Pons (tissue), 1 donor: ENCODE measurements at regions not wholly inside any gene's neighbourhood (a gene's known extent, or its start where the extent isn't known, plus 50 kb on each side); places are given as distances from the start of the nearest gene placed in this dataset.
A peak's percentile ranks its signal among the peaks of the same experiment; 100 is the strongest.
"Not testable (repeated sequence)": the region's sequence is repeated elsewhere in the genome, so short reads cannot be mapped to it uniquely, and the experiment has no call there.

Experiments used
- DNase-seq: peaks from one replicate; pipeline ENCODE4 v3.0.0-alpha.2; 2016; ENCODE audit warnings: low spot score

DNA sequence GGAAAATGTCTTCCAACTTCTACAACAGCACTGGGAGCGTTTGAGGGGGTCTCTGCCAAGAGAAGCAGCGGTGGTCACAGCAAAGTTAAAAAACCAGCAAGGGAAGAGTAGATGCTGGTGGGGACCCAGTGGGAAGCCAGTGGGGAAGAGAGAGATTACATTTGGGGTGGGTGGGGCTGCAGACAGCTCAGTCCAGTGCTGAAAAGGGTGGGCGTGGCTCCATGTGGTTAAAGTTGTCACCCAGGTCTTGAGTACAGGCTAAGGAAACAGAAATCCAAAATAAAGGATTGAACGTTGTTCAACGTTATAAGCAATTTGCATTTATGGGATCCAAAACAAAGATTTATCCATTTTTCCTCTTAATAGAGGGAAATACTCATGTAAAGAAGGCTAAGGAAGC lies 106.3 kb upstream of the LY86 start:
- DNase-seq = no peak

DNA sequence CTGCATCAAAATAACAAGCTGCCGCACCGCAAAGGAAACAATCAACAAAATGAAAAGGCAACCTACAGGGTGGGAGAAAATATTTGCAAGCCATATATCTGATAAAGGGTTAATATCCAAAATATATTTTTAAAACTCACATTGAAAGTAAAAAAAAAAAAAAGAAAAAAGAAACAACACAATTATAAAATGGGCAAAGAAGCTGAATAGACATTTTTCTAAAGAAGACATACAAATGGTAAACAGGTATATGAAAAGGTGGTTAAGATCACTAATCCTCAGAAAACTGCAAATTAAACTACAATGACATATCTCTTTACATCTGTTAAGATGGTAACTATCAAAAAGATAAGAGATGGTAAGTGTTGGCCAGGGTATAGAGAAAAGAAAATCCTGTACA lies 105.4 kb upstream of the LY86 start:
- no peak for DNase-seq

DNA sequence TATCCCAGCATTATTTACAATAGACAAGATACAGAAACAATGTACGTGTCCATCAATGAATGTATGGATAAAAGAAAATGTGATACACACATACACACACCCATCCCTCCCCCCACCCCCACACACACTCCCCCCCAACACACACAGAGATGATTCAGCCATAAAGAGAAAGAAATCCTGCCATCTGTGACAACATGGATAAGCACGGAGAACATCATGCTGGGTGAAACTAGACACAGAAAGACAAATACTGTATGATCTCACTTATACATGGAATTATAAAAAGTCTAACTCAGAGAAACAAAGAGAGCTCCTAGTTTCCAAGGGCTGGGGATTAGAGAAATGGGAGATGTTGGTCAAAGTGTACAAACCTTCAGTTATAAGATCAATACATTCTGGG lies 104.8 kb upstream of the LY86 start:
- no peak for DNase-seq

DNA sequence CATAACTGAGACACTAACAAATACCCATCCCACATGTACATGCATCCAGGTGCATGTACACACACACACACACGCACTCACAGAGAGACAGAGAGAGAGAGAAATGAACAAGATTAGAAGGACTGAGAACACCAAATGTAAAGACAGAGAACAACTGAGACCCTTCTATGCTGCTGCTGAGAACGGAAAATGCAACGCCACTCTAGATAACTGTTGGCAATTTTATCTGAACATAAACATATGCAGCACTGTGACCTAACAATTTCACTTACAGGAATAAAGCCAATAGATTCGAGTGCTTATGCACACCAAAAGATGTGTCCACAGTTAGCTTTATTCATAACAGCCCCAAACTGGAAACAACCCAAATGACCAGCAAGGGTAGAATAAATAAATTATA lies 103.8 kb upstream of the LY86 start:
- DNase-seq = no peak

DNA sequence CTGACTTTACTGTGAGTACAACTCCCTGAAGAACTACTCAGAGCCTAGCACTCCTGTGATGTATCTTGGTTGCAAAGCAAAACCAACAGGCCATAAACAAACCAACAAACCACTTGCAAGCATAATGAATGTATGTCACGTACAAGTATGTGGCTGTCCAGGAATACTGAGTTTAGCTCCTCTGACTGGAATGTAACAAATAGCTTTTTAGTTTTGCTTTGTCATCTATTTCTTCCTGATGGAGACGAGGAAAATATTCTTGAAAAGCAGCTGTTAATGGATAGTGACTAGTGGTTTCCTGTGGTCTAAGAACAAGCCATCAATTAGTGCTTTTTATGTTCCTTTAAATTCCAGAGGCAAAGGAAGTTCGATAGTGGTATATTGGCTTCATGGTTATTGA lies 101.9 kb upstream of the LY86 start:
- no peak for DNase-seq

DNA sequence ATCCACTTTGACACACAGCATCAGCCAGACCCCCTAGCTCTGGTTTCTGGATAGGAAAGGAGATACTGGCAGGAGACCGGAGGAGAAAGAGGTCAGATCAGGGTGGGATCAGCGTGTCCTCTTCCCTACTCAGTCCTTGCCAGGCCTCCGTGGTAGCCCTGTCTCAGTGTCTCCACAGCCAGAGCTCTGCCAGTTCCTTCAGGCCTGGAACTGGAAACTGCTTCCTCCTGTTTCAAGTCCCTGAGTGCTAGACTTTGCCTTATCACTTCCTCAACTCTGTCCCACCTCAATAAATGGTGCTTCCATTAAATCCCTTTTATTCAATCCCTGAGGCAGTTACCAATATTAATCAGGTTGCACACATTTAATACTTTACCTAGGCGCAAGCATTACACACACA lies 96.8 kb upstream of the LY86 start:
- DNase-seq = no peak

DNA sequence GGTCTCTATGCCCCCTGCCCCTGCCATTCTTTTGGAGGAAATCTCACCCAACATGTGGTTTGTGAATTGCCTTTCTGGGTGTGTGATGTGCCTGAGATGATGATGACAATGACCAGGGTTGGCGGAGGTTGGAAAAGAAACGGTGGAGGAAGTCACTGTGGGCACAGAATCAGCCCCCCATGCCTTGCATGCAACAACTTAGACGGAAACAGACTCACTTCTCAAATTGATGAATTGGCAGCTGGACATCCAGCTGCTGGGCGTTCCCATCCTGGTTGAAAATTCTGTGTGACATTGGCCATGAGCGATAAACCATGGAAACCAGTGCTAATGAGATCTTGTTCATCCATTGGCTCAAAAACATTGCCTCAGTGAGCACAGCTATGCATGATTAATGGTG lies 95.8 kb upstream of the LY86 start:
- no peak for DNase-seq

DNA sequence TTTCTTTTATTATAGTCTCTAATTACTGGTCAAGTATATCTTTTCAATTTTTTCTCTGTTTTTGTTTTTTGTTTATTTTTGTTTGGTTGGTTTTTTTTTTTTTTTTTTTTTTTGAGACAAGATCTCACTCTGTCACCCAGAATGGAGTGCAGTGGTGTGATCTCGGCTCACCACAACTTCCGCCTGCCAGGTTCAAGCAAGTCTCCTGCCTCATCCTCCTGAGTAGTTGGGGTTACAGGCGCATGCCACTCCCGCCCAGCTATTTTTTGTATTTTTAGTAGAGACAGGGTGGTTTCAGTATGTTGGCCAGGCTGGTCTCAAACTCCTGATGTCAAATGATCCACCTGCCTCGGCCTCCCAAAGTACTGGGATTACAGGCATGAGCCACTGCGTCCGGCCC lies 94.4 kb upstream of the LY86 start:
- DNase-seq = not testable (repeated sequence)

DNA sequence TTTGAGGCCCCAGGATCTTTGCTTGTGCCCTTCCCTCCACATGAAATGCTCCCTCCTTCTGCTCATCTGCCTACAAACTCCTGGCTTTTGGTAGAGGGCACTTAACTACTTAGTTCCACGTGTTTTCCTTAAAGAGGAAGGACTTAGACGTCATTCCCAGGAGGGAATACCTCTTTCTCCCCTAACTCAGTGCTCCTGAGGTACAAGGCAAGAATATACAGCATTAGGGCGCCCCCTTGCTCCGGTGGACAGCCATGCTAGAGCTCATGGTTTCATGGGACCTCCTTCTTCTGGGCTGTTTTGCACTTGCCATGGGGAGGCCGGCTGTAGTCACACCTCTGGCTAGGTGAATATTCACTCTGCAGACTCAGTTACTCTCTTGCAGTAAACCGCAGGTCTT lies 93.8 kb upstream of the LY86 start:
- no peak for DNase-seq

DNA sequence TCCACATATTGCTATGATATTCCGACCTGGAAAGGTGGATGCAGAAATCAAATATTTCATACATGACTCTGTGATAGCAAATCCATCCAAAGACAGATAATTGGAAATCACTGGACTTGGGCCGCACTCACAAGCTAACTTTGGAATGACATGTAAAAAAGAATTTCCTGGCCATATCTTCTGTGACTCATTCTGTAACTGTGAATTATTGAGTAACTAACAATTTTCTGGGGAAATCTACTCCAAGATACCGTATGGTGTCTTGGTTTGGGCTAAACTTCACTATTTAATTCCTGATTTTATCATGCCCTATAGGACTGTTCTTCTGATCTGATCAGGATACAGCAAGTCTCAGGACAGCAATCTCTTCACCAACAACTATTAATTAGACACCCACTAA lies 92.7 kb upstream of the LY86 start:
- DNase-seq = no peak

DNA sequence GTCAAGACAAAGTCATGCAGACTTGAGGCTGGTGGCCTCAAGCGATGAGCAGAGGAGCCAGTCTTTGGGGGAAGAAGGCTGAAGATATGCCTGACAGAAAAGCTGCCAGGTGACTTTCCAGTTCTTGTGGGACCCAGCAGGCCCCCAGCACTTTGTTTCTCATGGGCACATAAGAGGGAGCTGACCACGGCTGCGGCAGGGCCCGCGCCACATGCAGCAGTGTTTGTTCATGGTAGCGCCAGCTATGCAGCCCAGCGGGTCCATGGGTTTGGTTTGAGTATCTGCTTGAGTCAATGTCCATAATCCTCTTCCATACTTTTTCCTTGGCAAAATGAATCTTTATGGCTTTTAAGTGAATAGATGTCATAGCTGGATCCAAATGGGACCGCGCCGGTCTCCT lies 91.0 kb upstream of the LY86 start:
- no peak for DNase-seq

DNA sequence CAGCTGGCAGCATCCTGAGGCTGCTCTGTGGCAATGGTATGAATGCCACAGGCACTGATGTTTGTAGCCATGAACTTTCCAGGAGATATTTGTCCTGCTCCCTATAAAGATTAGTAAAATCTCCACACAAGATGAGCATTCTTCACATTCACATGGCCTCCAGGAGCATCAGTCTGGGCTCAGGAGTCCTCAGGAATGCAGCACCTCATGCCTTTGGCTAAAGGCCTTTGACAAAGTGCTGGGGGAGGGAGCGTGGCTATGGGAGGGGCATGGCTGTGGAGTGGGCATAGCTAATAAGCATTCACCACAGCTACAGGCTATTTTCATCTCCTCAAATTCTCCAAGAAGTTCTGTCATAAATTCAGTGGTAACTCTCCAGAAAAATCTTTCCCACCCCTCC lies 90.5 kb upstream of the LY86 start:
- no peak for DNase-seq

DNA sequence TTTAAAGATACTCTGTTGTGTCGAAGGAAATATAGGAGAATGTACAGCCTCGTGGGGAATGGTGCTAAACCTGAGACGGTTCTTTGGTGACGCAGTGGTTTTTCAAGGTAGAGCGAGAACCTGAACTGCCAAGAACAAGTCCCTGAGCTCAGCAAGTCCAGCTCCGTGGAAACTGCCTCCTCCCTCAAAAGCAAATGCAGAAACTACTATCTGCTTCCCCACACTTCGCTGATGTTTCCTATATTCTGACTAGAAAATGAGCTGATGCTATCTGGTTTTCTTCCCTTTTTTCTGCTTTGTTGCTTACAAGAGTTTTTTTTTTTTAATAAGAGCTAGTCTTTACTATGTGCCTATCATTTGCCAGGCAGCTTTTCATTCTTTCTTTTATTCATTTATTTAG lies 85.3 kb upstream of the LY86 start:
- peak; percentile 4 for DNase-seq

DNA sequence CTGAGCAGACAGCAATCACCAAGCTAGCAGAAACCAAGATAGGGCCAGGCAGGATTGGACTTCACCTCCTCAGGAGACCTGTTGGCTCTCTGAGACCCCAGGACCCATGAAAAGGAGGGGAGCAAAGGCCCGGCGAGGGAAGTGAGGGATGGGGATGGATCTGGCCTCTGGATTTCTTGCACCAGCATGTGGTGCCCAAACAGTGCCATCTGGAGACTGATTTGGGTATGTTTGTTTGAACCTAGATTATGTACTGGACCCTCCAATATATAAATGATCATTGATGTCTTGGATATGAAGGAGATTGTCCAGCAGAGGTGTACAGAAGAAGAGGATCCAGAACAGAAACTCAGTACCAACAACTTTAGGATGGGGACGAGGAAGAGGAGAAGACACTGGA lies 83.4 kb upstream of the LY86 start:
- DNase-seq = no peak

DNA sequence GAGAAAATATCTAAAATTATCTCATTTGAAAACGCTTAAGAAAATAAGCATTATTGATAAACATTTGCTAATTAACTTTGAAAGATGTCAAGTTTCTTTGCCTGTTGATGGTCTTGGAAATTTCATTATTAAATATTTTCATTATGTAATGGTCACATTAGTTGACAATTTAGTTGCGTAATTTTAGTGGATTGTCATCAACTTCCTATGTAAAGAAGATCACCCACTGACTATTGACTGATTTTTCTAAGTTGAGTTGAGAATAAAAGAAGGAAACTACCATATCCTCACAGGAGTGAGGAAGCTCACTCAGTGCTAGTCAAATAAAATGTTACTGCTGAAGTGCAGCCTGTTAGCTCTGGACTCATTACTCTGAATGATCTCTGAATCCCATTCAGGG lies 79.9 kb upstream of the LY86 start:
- no peak for DNase-seq

DNA sequence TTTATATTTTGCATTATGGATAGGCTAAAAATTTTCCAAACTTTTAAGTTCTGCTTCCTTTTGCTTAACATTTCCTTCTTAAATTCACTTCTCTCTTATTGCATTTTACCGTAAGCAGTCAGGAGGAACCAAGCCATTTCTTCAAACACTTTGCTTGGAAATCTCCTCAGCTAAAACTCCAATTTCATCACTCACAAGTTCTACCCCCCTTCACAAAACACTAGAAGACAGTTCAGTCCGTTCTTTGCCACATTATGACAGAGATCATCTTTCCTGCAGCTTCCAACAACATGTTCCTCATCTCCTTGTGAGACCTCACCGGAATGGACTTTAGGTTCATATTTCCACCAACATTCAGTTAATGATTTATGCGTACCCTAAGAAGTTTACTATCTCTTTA lies 79.2 kb upstream of the LY86 start:
- no peak for DNase-seq

DNA sequence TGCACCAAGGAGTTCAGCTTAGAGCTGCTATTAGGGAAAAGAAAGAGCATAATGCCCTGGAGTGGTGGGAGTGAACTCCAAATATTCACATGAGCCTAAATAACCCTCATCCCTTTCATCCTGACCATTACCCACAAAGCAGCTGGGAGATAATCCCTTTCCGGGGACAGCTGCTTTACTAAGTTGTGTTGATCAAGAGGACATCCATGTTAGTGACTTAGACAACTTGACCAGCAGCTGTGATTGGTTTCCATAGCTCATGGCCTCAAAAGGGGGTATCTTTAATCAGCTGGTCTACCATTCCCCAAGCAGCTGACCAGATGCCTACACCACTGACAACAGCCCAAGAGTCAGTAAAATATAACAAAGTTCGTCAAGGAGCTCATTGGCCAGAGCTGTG lies 75.8 kb upstream of the LY86 start:
- DNase-seq = no peak

DNA sequence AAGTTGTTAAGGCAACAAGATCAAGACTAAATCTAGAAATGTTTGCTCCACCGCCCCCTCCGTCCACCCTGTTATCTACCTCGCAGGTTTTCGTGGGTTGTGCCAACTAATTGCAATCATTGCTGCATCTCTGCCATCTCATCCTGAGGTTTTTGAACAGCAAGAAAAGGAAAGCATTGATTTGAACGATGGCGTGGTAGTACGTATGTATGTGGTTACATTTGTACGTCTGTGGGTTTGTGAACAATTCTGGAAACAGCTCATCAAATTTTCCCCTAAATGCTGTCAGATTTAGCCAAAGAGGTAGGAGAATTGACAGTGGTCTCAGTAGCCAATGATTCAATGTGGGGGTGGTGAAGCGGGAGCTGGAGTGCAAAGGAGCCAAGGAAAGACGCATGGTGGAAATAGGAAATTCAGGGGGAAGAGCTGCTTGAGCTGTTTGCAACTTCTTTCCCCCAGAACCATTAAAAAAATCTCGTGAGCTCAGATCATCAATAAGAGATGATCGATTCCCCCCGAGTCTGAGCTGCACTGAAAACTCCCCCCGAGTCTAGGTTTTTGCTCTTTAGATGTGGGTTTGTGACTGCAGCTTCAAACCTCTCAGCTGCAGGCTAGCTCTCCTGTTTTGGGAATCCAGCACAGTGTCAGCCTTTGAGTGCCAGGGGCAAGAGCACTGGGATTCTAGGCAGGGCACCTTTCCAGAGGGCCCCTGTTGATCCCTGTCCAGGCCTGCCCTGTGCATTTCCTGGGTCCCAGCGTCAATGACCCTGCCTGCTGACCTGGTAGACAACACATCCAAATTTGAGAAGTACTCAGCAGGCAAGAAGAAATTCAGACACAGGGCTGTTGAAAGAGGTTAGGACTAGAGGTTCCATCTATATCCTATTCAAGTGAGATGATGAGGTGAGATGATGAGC lies 72.6 kb upstream of the LY86 start:
- DNase-seq = no peak

DNA sequence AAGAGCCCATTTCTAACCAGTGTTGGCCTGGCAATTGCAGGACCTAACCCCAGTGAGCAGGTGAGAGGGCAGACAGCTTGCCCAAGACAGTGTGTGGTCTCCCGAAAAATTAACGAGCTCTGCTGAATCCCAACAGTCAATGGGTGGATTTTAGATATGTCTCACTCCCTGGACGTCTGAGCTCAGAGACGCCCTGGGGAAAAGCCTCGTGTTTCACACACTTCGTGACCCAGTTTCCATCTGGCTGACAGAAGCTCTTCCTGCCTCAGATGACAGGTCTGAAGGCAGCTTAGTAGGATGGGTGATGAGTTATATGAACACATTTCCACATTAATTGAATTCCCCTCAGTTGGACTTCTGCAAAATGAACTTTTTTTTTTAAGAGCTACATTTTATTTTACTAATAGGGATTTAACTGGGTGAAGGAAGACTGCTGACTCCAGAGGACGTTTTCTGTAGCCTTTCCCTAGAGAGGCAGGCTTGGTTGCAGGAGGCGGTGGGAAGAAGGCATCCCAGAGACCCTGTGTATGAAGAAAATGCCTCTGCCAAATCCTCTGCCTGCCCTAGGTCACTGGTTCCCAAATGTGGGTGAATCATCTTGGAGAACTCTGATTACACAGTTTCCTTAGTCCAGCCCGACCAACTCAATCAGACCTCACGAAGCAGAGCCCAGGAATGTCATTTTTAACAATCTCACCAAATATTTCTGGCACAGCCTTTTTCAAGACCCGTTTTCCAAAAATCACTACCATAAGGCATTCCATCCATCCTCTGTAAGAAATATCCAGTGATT lies 71.7 kb upstream of the LY86 start:
- no peak for DNase-seq

DNA sequence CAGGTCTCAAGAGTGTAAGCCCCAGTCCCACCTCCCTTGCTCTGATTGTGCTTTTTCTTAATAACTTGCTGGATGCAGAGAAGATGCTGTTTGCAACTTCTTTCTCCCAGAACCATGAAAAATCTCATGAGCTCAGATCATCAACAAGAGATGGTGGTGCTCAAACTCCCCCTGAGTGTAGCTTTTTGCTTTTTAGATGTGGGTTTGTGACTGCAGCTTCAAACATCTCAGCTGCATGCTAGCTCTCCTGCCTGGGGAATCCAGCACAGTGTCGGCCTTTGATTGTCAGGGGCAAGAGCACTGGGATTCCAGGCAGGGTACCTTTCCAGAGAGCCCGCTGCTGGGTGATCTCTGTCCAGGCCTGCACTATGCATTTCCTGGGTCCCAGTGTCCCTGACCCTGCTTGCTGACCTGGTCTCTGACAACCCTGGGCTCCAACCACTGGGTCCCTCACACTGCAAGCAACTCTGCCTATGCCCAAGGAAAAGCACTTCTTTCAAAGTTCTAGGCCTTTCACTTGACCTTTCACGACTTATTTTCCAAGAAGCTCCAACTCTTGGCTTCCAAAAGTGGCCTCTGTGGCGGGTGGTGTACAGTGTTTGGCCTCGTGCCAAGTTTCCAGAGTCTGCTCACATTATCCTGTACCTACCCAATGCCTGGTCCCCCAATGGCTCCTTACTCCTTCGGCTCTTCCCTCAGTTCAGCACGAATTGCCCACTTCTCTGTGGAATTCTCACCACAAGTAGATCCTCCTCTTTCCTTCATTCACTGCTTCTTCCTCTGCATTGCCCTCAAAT lies 69.7 kb upstream of the LY86 start:
- DNase-seq = no peak

DNA sequence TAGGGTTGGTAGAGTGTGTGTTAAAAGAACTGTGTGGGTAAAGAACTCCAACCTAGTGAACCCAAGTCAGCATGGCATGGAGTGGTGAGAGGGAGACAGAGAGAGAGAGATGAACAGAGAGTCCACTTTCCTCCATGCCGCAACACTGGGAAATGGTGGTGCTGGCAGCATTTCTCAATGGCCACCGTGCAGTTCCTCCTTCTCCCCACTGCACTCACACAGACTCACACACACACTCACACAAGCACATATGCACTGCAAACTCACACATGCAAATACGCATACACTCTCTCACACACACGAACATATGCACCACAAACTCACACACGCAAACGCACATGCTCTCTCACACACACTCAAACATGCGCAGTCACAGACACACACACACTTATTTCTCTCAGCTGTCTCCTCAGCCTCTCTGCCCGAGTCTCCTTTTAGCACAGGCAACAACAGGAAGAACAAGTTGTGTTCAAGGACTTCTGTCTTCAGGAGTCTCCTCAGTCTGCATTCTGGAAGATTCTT lies 66.5 kb upstream of the LY86 start:
- DNase-seq = no peak

DNA sequence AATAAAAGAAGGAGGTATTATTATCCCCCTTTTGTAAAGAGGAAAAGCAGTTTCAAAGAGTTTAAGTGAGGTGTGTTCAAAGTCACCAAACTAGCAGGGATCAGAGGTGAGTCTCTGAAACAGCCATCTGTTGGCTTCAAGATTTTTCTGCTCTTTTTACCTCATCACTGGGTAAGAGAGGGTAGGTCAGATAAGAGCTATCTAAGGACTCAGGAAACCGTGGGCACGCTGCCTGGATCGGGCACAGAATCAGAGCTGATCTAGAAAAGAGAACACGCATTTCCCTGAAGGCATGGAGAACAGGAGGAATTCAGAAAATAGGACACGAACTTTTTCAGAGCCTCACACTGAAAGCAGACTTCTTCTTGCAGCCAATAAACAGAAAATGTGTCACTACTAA lies 65.8 kb upstream of the LY86 start:
- no peak for DNase-seq
